ENCODE measurements at regions not wholly inside any gene's neighbourhood (a gene's known extent, or its start where the extent isn't known, plus 50 kb on each side); places are given as distances from the start of the nearest gene placed in this dataset.

GRCh38 chr2:155389224-155389623 is 690.7 kb downstream of the KCNJ3 start:
- TF ChIP-seq CTCF (IDR thresholded peaks at IDR 0.05; ENCODE audit: poor library complexity, severe bottlenecking) = no peak
- Histone ChIP-seq H3K9me3 (ENCODE audit: severe bottlenecking) (no peaks in the 10 kb centered on the region), H3K27ac (ENCODE audit: poor library complexity, severe bottlenecking) (no peak overlapping the region), H3K27me3 (ENCODE audit: insufficient read depth, poor library complexity, severe bottlenecking) (peaks cover 7% of the 10 kb centered on the region), H3K4me3 (ENCODE audit: severe bottlenecking) (no peak overlapping the region), H3K36me3 (ENCODE audit: low read depth) (no peaks in the 10 kb centered on the region), H3K4me1 (ENCODE audit: insufficient read depth, poor library complexity, severe bottlenecking) (no peaks in the 10 kb centered on the region)
- no peak for ATAC-seq (ENCODE audit: low read depth)
- no peak for DNase-seq (ENCODE audit: low spot score)

DNA sequence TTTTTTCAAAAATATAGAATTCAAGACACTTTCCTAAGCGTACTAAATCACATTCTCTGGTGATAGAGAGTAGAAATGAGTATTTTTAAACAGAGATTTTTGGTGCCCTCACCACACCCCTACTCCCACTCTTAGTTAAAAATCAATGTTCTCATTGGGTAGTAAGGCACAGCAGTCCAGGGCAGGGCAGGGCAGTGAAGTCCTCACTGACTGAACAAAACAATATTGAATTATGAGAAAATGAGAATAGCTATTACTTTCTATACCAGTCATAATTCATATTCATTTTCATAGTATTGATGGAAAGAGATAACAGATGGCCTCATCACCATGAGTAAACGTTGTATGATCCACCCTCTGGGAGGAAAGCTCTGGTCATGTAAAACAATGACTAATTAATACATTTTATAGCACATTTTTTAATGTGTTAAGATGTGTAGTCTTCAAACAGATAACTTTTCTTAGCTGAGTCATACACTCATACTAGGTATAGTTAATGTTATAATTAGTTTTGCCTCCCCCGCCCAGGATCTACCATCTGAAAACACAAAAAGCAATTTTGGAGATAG is 686.1 kb downstream of the KCNJ3 start:
- H3K4me3 ChIP-seq (ENCODE audit: severe bottlenecking) = no peak overlapping the region
- no peak for ATAC-seq (ENCODE audit: low read depth)
- no peaks in the 10 kb centered on the region for H3K4me1 ChIP-seq (ENCODE audit: insufficient read depth, poor library complexity, severe bottlenecking)
- no peak for TF ChIP-seq CTCF (IDR thresholded peaks at IDR 0.05; ENCODE audit: poor library complexity, severe bottlenecking)
- H3K9me3 ChIP-seq (ENCODE audit: severe bottlenecking) = no peaks in the 10 kb centered on the region
- no peak for DNase-seq (ENCODE audit: low spot score)
- peaks cover 1% of the 10 kb centered on the region for H3K27me3 ChIP-seq (ENCODE audit: insufficient read depth, poor library complexity, severe bottlenecking)
- H3K27ac ChIP-seq (ENCODE audit: poor library complexity, severe bottlenecking) = no peak overlapping the region
- H3K36me3 ChIP-seq (ENCODE audit: low read depth) = no peaks in the 10 kb centered on the region

- no peaks in the 10 kb centered on the region for H3K27me3 ChIP-seq (ENCODE audit: insufficient read depth, poor library complexity, severe bottlenecking)
- no peak overlapping the region for H3K27ac ChIP-seq (ENCODE audit: poor library complexity, severe bottlenecking)
- H3K9me3 ChIP-seq (ENCODE audit: severe bottlenecking) = no peaks in the 10 kb centered on the region
- DNase-seq (ENCODE audit: low spot score) (no peak), ATAC-seq (ENCODE audit: low read depth) (no peak)
- no peak for TF ChIP-seq CTCF (IDR thresholded peaks at IDR 0.05; ENCODE audit: poor library complexity, severe bottlenecking)
- H3K4me3 ChIP-seq (ENCODE audit: severe bottlenecking) = no peak overlapping the region
- no peaks in the 10 kb centered on the region for H3K4me1 ChIP-seq (ENCODE audit: insufficient read depth, poor library complexity, severe bottlenecking)
- no peaks in the 10 kb centered on the region for H3K36me3 ChIP-seq (ENCODE audit: low read depth)
These were observed 684.3 kb downstream of the KCNJ3 start for GRCh38 chr2:155382776-155383175.

- ATAC-seq (ENCODE audit: low read depth) (no peak), DNase-seq (ENCODE audit: low spot score) (no peak)
- Histone ChIP-seq H3K27ac (ENCODE audit: poor library complexity, severe bottlenecking) (no peak overlapping the region), H3K9me3 (ENCODE audit: severe bottlenecking) (no peaks in the 10 kb centered on the region), H3K4me1 (ENCODE audit: insufficient read depth, poor library complexity, severe bottlenecking) (no peaks in the 10 kb centered on the region), H3K36me3 (ENCODE audit: low read depth) (no peaks in the 10 kb centered on the region), H3K4me3 (ENCODE audit: severe bottlenecking) (no peak overlapping the region), H3K27me3 (ENCODE audit: insufficient read depth, poor library complexity, severe bottlenecking) (no peaks in the 10 kb centered on the region)
- no peak for TF ChIP-seq CTCF (IDR thresholded peaks at IDR 0.05; ENCODE audit: poor library complexity, severe bottlenecking)
These were observed 682.9 kb downstream of the KCNJ3 start for GRCh38 chr2:155381436-155381835.

DNA sequence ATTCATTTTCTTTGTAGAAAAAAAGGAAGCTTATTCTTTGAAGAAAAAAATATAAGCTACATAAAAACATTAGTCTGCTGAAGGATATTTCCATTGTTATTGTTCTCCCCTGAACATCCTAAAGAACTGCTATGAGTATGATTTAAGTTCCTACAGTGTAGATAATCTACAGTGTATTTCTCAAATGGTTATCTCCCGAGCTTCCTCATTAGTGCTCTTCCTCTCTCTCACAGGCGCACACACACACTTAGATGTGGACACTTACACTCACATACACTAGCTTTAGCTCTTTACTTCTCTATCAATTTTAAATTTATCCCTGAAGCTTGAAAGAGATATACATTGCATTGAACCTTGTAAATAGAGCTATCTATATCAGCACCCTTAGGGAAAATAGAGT is 681.0 kb downstream of the KCNJ3 start:
- DNase-seq (ENCODE audit: low spot score) = no peak
- no peak for TF ChIP-seq CTCF (IDR thresholded peaks at IDR 0.05; ENCODE audit: poor library complexity, severe bottlenecking)
- H3K4me3 ChIP-seq (ENCODE audit: severe bottlenecking) = no peak overlapping the region
- no peak overlapping the region for H3K27ac ChIP-seq (ENCODE audit: poor library complexity, severe bottlenecking)
- H3K27me3 ChIP-seq (ENCODE audit: insufficient read depth, poor library complexity, severe bottlenecking) = no peaks in the 10 kb centered on the region
- no peaks in the 10 kb centered on the region for H3K9me3 ChIP-seq (ENCODE audit: severe bottlenecking)
- H3K36me3 ChIP-seq (ENCODE audit: low read depth) = no peaks in the 10 kb centered on the region
- no peaks in the 10 kb centered on the region for H3K4me1 ChIP-seq (ENCODE audit: insufficient read depth, poor library complexity, severe bottlenecking)
- ATAC-seq (ENCODE audit: low read depth) = no peak
